GM13976 (cell line): ENCODE measurements at regions not wholly inside any gene's neighbourhood (a gene's known extent, or its start where the extent isn't known, plus 50 kb on each side); places are given as distances from the start of the nearest gene placed in this dataset.

Experiments
- DNase-seq: peaks from one replicate; pipeline ENCODE4 v3.0.0; 2012; ENCODE audit warnings: low spot score
- in situ Hi-C: fragments of 300-500 bp; cut with MboI; formaldehyde crosslinking; loops from one replicate; pipeline ENCODE4 v1.12.0; 2022; ENCODE audit warnings: low sequenced_read_pairs, mixed read lengths, inconsistent platforms; ENCODE audit not compliant: unreplicated experiment
- TF ChIP-seq, protein P1 (sequence below): IDR thresholded peaks from 2 replicates; pipeline ENCODE4 v1.5.1; 2012; ENCODE audit warnings: borderline replicate concordance, mild to moderate bottlenecking; ENCODE audit not compliant: insufficient read depth; ENCODE audit errors: extremely low read depth, missing control alignments, control extremely low read depth

- in situ Hi-C loops = no loop called here
Measured at GRCh38 chr13:63149375-63149774, 1733.7 kb upstream of the PCDH20 start.

DNA sequence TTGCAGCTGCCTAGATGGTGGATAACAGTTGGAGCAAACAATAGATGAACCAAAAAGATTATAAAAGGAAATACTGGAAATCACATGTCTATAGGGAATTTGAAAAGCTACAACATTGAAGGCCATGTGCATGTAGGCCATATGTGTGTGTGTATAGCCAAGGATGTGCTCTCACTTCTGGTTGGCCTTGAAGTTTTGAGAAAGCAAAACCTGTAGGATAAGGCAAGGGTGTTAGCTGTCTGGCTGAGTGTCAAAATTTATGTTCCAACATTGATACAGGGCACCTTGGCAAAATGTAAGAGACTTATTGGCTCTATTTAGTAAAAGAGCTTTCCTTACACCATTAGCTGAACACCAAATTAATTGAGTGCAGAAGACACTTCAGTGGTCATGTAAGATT lies 1723.6 kb upstream of the PCDH20 start:
- TF ChIP-seq, protein P1, sequence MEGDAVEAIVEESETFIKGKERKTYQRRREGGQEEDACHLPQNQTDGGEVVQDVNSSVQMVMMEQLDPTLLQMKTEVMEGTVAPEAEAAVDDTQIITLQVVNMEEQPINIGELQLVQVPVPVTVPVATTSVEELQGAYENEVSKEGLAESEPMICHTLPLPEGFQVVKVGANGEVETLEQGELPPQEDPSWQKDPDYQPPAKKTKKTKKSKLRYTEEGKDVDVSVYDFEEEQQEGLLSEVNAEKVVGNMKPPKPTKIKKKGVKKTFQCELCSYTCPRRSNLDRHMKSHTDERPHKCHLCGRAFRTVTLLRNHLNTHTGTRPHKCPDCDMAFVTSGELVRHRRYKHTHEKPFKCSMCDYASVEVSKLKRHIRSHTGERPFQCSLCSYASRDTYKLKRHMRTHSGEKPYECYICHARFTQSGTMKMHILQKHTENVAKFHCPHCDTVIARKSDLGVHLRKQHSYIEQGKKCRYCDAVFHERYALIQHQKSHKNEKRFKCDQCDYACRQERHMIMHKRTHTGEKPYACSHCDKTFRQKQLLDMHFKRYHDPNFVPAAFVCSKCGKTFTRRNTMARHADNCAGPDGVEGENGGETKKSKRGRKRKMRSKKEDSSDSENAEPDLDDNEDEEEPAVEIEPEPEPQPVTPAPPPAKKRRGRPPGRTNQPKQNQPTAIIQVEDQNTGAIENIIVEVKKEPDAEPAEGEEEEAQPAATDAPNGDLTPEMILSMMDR = no peak
- in situ Hi-C loops = no loop called here
- no peak for DNase-seq

More at GRCh38 chr13:63149375-63149774, 1733.7 kb upstream of the PCDH20 start:
- TF ChIP-seq, protein P1 = no peak
- no peak for DNase-seq

GRCh38 chr13:63129995-63130394 lies 1714.3 kb upstream of the PCDH20 start:
- TF ChIP-seq, protein P1 = no peak
- DNase-seq = no peak
- in situ Hi-C loops = no loop called here

- DNase-seq = no peak
- in situ Hi-C loops = no loop called here
Measured at GRCh38 chr13:63128716-63129115, 1713.1 kb upstream of the PCDH20 start.

GRCh38 chr13:63124863-63125262 lies 1709.2 kb upstream of the PCDH20 start:
- in situ Hi-C loops = no loop called here
- no peak for DNase-seq
- TF ChIP-seq, protein P1 = no peak

More at GRCh38 chr13:63128716-63129115, 1713.1 kb upstream of the PCDH20 start:
- TF ChIP-seq, protein P1 = no peak

DNA sequence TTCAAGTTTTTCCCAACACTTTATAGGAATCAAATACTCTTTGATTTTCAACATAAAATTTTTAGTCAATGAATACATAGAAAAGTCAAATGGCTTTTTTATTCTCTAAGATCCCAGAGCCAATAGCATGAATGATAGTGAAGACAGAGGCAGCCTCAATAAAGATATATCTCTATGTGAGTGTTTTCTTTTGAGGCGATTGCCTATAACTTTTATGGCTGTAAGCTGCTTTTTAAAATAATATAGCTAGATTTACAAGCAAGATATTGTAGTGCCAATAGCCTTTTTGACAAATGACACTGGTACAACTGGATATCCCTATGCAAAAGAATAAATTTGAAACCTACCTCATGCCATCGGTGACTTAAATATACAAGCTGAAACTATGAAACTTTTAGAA lies 1705.2 kb upstream of the PCDH20 start:
- in situ Hi-C loops = no loop called here
- TF ChIP-seq, protein P1 = no peak
- DNase-seq = no peak

DNA sequence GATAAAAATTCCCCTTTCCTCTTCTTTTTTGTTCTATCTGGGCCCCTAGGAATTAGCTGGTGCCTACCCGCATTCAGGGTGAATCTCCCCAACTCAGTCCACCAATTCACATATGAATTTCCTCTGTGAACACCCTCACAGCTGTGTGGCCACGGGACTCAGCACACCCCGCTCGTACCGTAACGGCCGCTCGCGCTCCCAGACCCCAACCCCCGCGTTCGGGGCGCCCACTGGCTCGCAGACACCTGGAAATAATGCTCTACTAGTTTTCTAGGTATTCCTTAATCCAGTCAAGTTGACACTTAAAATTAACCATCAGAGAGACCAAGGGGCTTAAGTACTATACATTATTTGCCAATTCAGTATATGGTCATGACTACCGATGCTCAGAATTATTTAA lies 1702.1 kb upstream of the PCDH20 start:
- no peak for DNase-seq

More for the DNA sequence above, 1702.1 kb upstream of the PCDH20 start:
- TF ChIP-seq, protein P1 = no peak
- in situ Hi-C loops = no loop called here
